Stimulated activated naive CD4-positive, alpha-beta T cell treated with Interleukin-2 at 50 U/mL for 16 hours (primary cell): ENCODE measurements at regions not wholly inside any gene's neighbourhood (a gene's known extent, or its start where the extent isn't known, plus 50 kb on each side); places are given as distances from the start of the nearest gene placed in this dataset.
"Not testable (repeated sequence)": the region's sequence is repeated elsewhere in the genome, so short reads cannot be mapped to it uniquely, and the experiment has no call there.

Experiments
- DNase-seq: peaks from one replicate; lab custom pipeline; 2025; lab: John Stamatoyannopoulos, UW

- no peak for DNase-seq
These were observed 932.0 kb downstream of the C6orf118 start for GRCh38 chr6:164377348-164377918.

- DNase-seq: no peak
These were observed 938.6 kb downstream of the C6orf118 start for GRCh38 chr6:164370773-164371172.

GRCh38 chr6:164359441-164359840 is 944.9 kb downstream of the QKI start:
- no peak for DNase-seq

- no peak for DNase-seq
These were observed 944.5 kb downstream of the QKI start for GRCh38 chr6:164359036-164359435.

- no peak for DNase-seq
These were observed 942.3 kb downstream of the QKI start for GRCh38 chr6:164356814-164357213.

GRCh38 chr6:164347455-164347854 is 932.9 kb downstream of the QKI start:
- DNase-seq: no peak

GRCh38 chr6:164346631-164347030 is 932.1 kb downstream of the QKI start:
- DNase-seq: no peak

- DNase-seq: no peak
These were observed 931.4 kb downstream of the QKI start for GRCh38 chr6:164345806-164346496.

GRCh38 chr6:164345327-164345726 is 930.8 kb downstream of the QKI start:
- no peak for DNase-seq

- DNase-seq: no peak
These were observed 930.3 kb downstream of the QKI start for GRCh38 chr6:164344801-164345291.

GRCh38 chr6:164339442-164339841 is 924.9 kb downstream of the QKI start:
- DNase-seq: not testable (repeated sequence)

GRCh38 chr6:164337925-164338397 is 923.4 kb downstream of the QKI start:
- no peak for DNase-seq

- no peak for DNase-seq
These were observed 922.8 kb downstream of the QKI start for GRCh38 chr6:164337024-164337924.

GRCh38 chr6:164336455-164336854 is 921.9 kb downstream of the QKI start:
- no peak for DNase-seq

GRCh38 chr6:164331026-164331425 is 916.5 kb downstream of the QKI start:
- DNase-seq: no peak

GRCh38 chr6:164325168-164325567 is 910.6 kb downstream of the QKI start:
- no peak for DNase-seq

GRCh38 chr6:164322533-164322932 is 908.0 kb downstream of the QKI start:
- DNase-seq: no peak

- DNase-seq: no peak
These were observed 906.8 kb downstream of the QKI start for GRCh38 chr6:164321297-164321696.

- no peak for DNase-seq
These were observed 900.9 kb downstream of the QKI start for GRCh38 chr6:164315376-164315775.

GRCh38 chr6:164308339-164308738 is 893.8 kb downstream of the QKI start:
- DNase-seq: no peak

- no peak for DNase-seq
These were observed 888.8 kb downstream of the QKI start for GRCh38 chr6:164303102-164303964.

GRCh38 chr6:164296411-164296810 is 881.9 kb downstream of the QKI start:
- no peak for DNase-seq
